Neural cell (in vitro differentiated cells): ENCODE measurements at regions not wholly inside any gene's neighbourhood (a gene's known extent, or its start where the extent isn't known, plus 50 kb on each side); places are given as distances from the start of the nearest gene placed in this dataset.

Experiments used
- H2AFZ ChIP-seq: fragments of 200-600, 300-800 bp; sonication (generic), shearing (Covaris generic); 2 replicates; pipeline ENCODE4 v1.6.0; 2014; ENCODE audit warnings: low read depth, mild to moderate bottlenecking, antibody characterized with exemption, low read length, moderate library complexity
- H3F3A ChIP-seq: fragments of 200-600 bp; shearing (Covaris generic); 2 replicates; pipeline ENCODE4 v1.6.1; 2016; ENCODE audit warnings: mild to moderate bottlenecking, moderate library complexity, mixed read lengths, antibody characterized with exemption, low read length; ENCODE audit not compliant: insufficient read depth, poor library complexity, severe bottlenecking
- H3K27ac ChIP-seq: fragments of 200-600, 300-800 bp; sonication (generic), shearing (Covaris generic); 2 replicates; pipeline ENCODE4 v1.5.1; 2014; ENCODE audit warnings: mild to moderate bottlenecking, low read length, moderate library complexity
- H3K27me3 ChIP-seq: fragments of 300-800, 200-600 bp; sonication (generic), shearing (Covaris generic); 2 replicates; pipeline ENCODE4 v1.6.0; 2014; ENCODE audit warnings: mild to moderate bottlenecking, low read depth, low read length, moderate library complexity; ENCODE audit not compliant: insufficient read depth
- H3K36me3 ChIP-seq: fragments of 300-800, 200-600 bp; sonication (generic), shearing (Covaris generic); 2 replicates; pipeline ENCODE4 v1.5.1; 2014; ENCODE audit warnings: mild to moderate bottlenecking, antibody characterized with exemption, low read length, moderate library complexity; ENCODE audit not compliant: insufficient read depth
- H3K4me2 ChIP-seq: fragments of 300-800, 200-600 bp; sonication (generic), shearing (Covaris generic); 2 replicates; pipeline ENCODE4 v1.6.0; 2014; ENCODE audit warnings: mild to moderate bottlenecking, low read length
- H3K4me3 ChIP-seq: fragments of 300-800, 200-600 bp; sonication (generic), shearing (Covaris generic); 2 replicates; pipeline ENCODE4 v1.5.1; 2014; ENCODE audit warnings: mild to moderate bottlenecking, low read length, moderate library complexity
- H3K79me2 ChIP-seq: fragments of 200-600 bp; shearing (Covaris generic); replicated peaks from 2 replicates; pipeline ENCODE4 v1.6.0; 2014; ENCODE audit warnings: mild to moderate bottlenecking, low read length, moderate library complexity; ENCODE audit not compliant: insufficient read depth
- H3K9ac ChIP-seq: fragments of 300-800, 200-600 bp; sonication (generic), shearing (Covaris generic); 2 replicates; pipeline ENCODE4 v1.6.1; 2016; ENCODE audit warnings: mild to moderate bottlenecking, low read length, mixed read lengths
- H3K9me2 ChIP-seq: fragments of 200-600 bp; shearing (Covaris generic); 2 replicates; pipeline ENCODE4 v1.6.1; 2016; ENCODE audit warnings: mild to moderate bottlenecking, low read length, mixed read lengths; ENCODE audit not compliant: insufficient read depth
- H3K9me3 ChIP-seq: fragments of 200-600, 300-800 bp; sonication (generic), shearing (Covaris generic); 2 replicates; pipeline ENCODE4 v1.6.1; 2016; ENCODE audit warnings: mild to moderate bottlenecking, mixed run types, low read length, moderate library complexity, mixed read lengths
- H4K20me1 ChIP-seq: fragments of 200-600 bp; shearing (Covaris generic); 2 replicates; pipeline ENCODE4 v1.6.1; 2016; ENCODE audit warnings: mild to moderate bottlenecking, mixed run types; ENCODE audit not compliant: insufficient read depth
- EP300 ChIP-seq: fragments of 450-650 bp; conservative IDR thresholded peaks from 2 replicates; pipeline ENCODE4 v1.6.1; 2014; ENCODE audit warnings: antibody characterized with exemption, mild to moderate bottlenecking, moderate library complexity; ENCODE audit not compliant: poor library complexity, severe bottlenecking
- EZH2 ChIP-seq: fragments of 200-600, 300-800 bp; shearing (Covaris generic), sonication (generic); IDR thresholded peaks from 2 replicates; pipeline ENCODE4 v1.6.1; 2014; ENCODE audit warnings: antibody characterized with exemption, low read length, borderline replicate concordance, mild to moderate bottlenecking; ENCODE audit not compliant: insufficient read depth, poor library complexity, severe bottlenecking
- MXI1 ChIP-seq: fragments of 450-650 bp; conservative IDR thresholded peaks from 2 replicates; pipeline ENCODE4 v1.6.1; 2014; ENCODE audit warnings: antibody characterized with exemption, mild to moderate bottlenecking; ENCODE audit not compliant: poor library complexity, severe bottlenecking
- POLR2AphosphoS5 ChIP-seq: IDR thresholded peaks from 2 replicates; pipeline ENCODE4 v1.6.1; 2012
- RAD21 ChIP-seq: fragments of 450-650 bp; conservative IDR thresholded peaks from 2 replicates; pipeline ENCODE4 v1.6.1; 2014; ENCODE audit warnings: antibody characterized with exemption, mild to moderate bottlenecking, moderate library complexity
- SMC3 ChIP-seq: fragments of 450-650 bp; conservative IDR thresholded peaks from 2 replicates; pipeline ENCODE4 v1.6.1; 2014; ENCODE audit warnings: antibody characterized with exemption, mild to moderate bottlenecking, moderate library complexity; ENCODE audit not compliant: poor library complexity
- TAF1 ChIP-seq: IDR thresholded peaks from 2 replicates; pipeline ENCODE4 v1.6.1; 2012; ENCODE audit warnings: low read depth
- TF ChIP-seq, protein P1 (sequence below): IDR thresholded peaks from 2 replicates; pipeline ENCODE4 v1.6.1; 2012; ENCODE audit warnings: borderline replicate concordance
- TF ChIP-seq, protein P2 (sequence below): fragments of 450-650 bp; IDR thresholded peaks from 2 replicates; pipeline ENCODE4 v1.5.1; 2014; ENCODE audit warnings: antibody characterized with exemption, mild to moderate bottlenecking, moderate library complexity; ENCODE audit not compliant: poor library complexity, severe bottlenecking

DNA sequence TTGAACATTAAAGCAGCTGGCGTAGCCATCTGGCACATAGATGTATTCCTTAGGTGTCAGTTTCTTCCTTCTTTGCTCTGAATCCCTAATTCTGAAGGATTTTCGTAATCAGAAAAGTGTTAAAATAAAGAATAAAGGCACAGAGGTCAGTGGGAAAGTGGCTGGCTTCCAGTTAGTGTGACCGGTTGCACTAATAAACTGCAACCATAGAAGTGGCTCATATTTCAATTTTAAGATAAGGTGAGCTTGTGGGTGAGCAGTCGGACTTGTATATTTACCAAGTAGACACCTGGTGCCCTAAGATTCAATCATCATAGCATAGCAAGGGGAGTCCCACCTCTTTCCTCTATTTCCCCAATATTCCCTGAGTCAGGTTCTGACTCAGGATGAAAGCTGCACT lies 459.6 kb downstream of the ACTL7B start:
- no peaks in the 10 kb centered on the region for H3K9me3 ChIP-seq
- no peaks in the 10 kb centered on the region for H3K36me3 ChIP-seq
- no peak overlapping the region for H2AFZ ChIP-seq
- no peak for TF ChIP-seq EP300
- no peak for TF ChIP-seq SMC3
- TF ChIP-seq, protein P1, sequence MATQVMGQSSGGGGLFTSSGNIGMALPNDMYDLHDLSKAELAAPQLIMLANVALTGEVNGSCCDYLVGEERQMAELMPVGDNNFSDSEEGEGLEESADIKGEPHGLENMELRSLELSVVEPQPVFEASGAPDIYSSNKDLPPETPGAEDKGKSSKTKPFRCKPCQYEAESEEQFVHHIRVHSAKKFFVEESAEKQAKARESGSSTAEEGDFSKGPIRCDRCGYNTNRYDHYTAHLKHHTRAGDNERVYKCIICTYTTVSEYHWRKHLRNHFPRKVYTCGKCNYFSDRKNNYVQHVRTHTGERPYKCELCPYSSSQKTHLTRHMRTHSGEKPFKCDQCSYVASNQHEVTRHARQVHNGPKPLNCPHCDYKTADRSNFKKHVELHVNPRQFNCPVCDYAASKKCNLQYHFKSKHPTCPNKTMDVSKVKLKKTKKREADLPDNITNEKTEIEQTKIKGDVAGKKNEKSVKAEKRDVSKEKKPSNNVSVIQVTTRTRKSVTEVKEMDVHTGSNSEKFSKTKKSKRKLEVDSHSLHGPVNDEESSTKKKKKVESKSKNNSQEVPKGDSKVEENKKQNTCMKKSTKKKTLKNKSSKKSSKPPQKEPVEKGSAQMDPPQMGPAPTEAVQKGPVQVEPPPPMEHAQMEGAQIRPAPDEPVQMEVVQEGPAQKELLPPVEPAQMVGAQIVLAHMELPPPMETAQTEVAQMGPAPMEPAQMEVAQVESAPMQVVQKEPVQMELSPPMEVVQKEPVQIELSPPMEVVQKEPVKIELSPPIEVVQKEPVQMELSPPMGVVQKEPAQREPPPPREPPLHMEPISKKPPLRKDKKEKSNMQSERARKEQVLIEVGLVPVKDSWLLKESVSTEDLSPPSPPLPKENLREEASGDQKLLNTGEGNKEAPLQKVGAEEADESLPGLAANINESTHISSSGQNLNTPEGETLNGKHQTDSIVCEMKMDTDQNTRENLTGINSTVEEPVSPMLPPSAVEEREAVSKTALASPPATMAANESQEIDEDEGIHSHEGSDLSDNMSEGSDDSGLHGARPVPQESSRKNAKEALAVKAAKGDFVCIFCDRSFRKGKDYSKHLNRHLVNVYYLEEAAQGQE: no peak
- TF ChIP-seq, protein P2, sequence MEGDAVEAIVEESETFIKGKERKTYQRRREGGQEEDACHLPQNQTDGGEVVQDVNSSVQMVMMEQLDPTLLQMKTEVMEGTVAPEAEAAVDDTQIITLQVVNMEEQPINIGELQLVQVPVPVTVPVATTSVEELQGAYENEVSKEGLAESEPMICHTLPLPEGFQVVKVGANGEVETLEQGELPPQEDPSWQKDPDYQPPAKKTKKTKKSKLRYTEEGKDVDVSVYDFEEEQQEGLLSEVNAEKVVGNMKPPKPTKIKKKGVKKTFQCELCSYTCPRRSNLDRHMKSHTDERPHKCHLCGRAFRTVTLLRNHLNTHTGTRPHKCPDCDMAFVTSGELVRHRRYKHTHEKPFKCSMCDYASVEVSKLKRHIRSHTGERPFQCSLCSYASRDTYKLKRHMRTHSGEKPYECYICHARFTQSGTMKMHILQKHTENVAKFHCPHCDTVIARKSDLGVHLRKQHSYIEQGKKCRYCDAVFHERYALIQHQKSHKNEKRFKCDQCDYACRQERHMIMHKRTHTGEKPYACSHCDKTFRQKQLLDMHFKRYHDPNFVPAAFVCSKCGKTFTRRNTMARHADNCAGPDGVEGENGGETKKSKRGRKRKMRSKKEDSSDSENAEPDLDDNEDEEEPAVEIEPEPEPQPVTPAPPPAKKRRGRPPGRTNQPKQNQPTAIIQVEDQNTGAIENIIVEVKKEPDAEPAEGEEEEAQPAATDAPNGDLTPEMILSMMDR: no peak
- TF ChIP-seq MXI1: no peak
- no peak for TF ChIP-seq POLR2AphosphoS5
- TF ChIP-seq EZH2: no peak
- TF ChIP-seq RAD21: no peak
- TF ChIP-seq TAF1: no peak
- H3F3A ChIP-seq: no peaks in the 10 kb centered on the region
- H3K9ac ChIP-seq: no peak overlapping the region
- H3K4me3 ChIP-seq: no peak overlapping the region
- H3K27me3 ChIP-seq: no peaks in the 10 kb centered on the region
- no peaks in the 10 kb centered on the region for H3K79me2 ChIP-seq
- H4K20me1 ChIP-seq: no peaks in the 10 kb centered on the region
- H3K9me2 ChIP-seq: no peaks in the 10 kb centered on the region
- H3K27ac ChIP-seq: no peak overlapping the region
- H3K4me2 ChIP-seq: no peak overlapping the region

DNA sequence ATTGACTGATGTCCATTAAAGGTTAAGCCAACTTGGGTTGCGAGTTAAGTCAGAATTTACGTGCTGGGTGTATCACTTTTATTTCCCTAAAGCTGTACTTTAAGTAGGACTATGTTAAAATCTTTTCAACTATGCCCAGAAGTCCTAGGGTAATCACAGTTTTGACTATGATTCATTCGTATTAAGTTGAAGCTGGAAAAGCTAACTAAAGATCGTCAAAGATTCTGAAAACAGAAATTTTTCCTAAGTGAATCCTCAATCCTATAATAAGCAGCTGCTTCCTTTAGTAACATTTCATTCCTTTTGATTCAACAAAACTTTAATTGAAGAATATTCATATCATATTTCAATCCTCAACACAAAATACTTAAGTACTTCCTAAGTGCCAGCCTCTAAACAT lies 460.4 kb downstream of the ACTL7B start:
- Histone ChIP-seq H3K9me3 (no peaks in the 10 kb centered on the region), H3K36me3 (no peaks in the 10 kb centered on the region), H3K27me3 (no peaks in the 10 kb centered on the region), H3K9ac (no peak overlapping the region), H3F3A (no peaks in the 10 kb centered on the region), H3K4me2 (no peak overlapping the region), H3K4me3 (no peak overlapping the region), H2AFZ (no peak overlapping the region), H3K79me2 (no peaks in the 10 kb centered on the region), H3K27ac (no peak overlapping the region), H3K9me2 (no peaks in the 10 kb centered on the region), H4K20me1 (no peaks in the 10 kb centered on the region)
- TF ChIP-seq TAF1: no peak
- no peak for TF ChIP-seq POLR2AphosphoS5
- TF ChIP-seq MXI1: no peak
- TF ChIP-seq, protein P2: no peak
- TF ChIP-seq, protein P1: no peak
- no peak for TF ChIP-seq EP300
- no peak for TF ChIP-seq EZH2
- TF ChIP-seq SMC3: no peak
- TF ChIP-seq RAD21: no peak
